Loucy (cell line): ENCODE measurements at regions not wholly inside any gene's neighbourhood (a gene's known extent, or its start where the extent isn't known, plus 50 kb on each side); places are given as distances from the start of the nearest gene placed in this dataset.
"Not testable (repeated sequence)": the region's sequence is repeated elsewhere in the genome, so short reads cannot be mapped to it uniquely, and the experiment has no call there.

Experiments
- H2AFZ ChIP-seq: fragments of 200-600 bp; sonication (generic); 2 replicates; pipeline ENCODE4 v1.6.0; 2016; ENCODE audit warnings: antibody characterized with exemption, mild to moderate bottlenecking, low read length, moderate library complexity
- H3F3A ChIP-seq: fragments of 200-600 bp; 2 replicates; pipeline ENCODE4 v1.6.0; 2016; ENCODE audit warnings: antibody characterized with exemption, low read depth, mild to moderate bottlenecking
- H3K27me3 ChIP-seq: fragments of 200-600 bp; sonication (generic); 2 replicates; pipeline ENCODE4 v1.6.1; 2014; ENCODE audit warnings: low read length, mild to moderate bottlenecking; ENCODE audit not compliant: insufficient read depth, poor library complexity, severe bottlenecking
- H3K36me3 ChIP-seq: fragments of 200-600 bp; sonication (generic); 2 replicates; pipeline ENCODE4 v1.6.1; 2016; ENCODE audit warnings: low read length; ENCODE audit not compliant: insufficient read depth
- H3K4me1 ChIP-seq: fragments of 200-600 bp; sonication (generic); 2 replicates; pipeline ENCODE4 v1.5.1; 2014; ENCODE audit warnings: low read length, mild to moderate bottlenecking; ENCODE audit not compliant: insufficient read depth, poor library complexity, severe bottlenecking
- H3K4me2 ChIP-seq: fragments of 200-600 bp; sonication (generic); 2 replicates; pipeline ENCODE4 v1.6.0; 2014; ENCODE audit warnings: antibody characterized with exemption, low read length, low read depth, mild to moderate bottlenecking; ENCODE audit not compliant: poor library complexity, severe bottlenecking
- H3K4me3 ChIP-seq: fragments of 200-600 bp; sonication (generic); 2 replicates; pipeline ENCODE4 v1.5.1; 2014; ENCODE audit warnings: low read length, mild to moderate bottlenecking, mixed read lengths; ENCODE audit not compliant: poor library complexity, severe bottlenecking
- H3K79me2 ChIP-seq: fragments of 200-600 bp; sonication (generic); 2 replicates; pipeline ENCODE4 v1.6.1; 2014; ENCODE audit warnings: low read length; ENCODE audit not compliant: insufficient read depth
- H3K9ac ChIP-seq: fragments of 200-600 bp; sonication (generic); 2 replicates; pipeline ENCODE4 v1.6.0; 2014; ENCODE audit warnings: mild to moderate bottlenecking, low read depth, low read length, moderate library complexity; ENCODE audit not compliant: poor library complexity, severe bottlenecking
- H3K9me2 ChIP-seq: fragments of 200-600 bp; sonication (generic); replicated peaks from 2 replicates; pipeline ENCODE4 v1.6.1; 2016; ENCODE audit warnings: low read depth, low read length, mixed read lengths
- H3K9me3 ChIP-seq: fragments of 200-600 bp; sonication (generic); 2 replicates; pipeline ENCODE4 v1.6.1; 2014; ENCODE audit warnings: mild to moderate bottlenecking, antibody characterized with exemption, low read length, low read depth; ENCODE audit not compliant: insufficient read depth
- H4K20me1 ChIP-seq: fragments of 200-600 bp; sonication (generic); 2 replicates; pipeline ENCODE4 v1.6.0; 2014; ENCODE audit warnings: antibody characterized with exemption, low read length, mild to moderate bottlenecking; ENCODE audit not compliant: insufficient read depth, poor library complexity, severe bottlenecking
- EZH2phosphoT487 ChIP-seq: fragments of 200-600 bp; IDR thresholded peaks from 2 replicates; pipeline ENCODE4 v1.6.1; 2018; ENCODE audit warnings: antibody characterized with exemption, mild to moderate bottlenecking, moderate library complexity, borderline replicate concordance
- TF ChIP-seq, protein P1 (sequence below): fragments of 200-600 bp; sonication (generic); conservative IDR thresholded peaks from 2 replicates; pipeline ENCODE4 v1.5.1; 2014; ENCODE audit warnings: mild to moderate bottlenecking, antibody characterized with exemption, low read length

DNA sequence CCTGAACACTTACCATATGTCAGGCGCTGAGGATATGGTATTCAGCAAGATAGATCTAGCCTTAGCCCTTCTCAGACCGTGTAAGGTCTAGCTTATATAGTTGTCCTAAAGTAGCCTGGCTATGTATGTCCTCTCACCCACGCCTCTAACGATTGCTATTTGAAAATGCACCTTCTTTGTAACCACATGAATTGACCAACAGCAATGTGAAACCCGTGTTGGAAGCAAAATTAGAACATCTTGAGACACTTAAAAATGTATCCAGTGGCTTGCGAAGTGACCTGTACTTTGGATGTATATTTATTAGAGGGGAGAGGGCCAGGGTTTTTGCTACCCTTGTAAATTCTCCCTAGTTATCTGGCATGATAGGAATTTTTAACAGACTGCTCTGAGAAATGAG is 860.0 kb upstream of the ZEB2 start:
- H3K4me1 ChIP-seq: no peaks in the 10 kb centered on the region
- no peak overlapping the region for H3K9ac ChIP-seq
- H3K79me2 ChIP-seq: no peaks in the 10 kb centered on the region
- no peaks in the 10 kb centered on the region for H3K9me3 ChIP-seq
- no peaks in the 10 kb centered on the region for H3F3A ChIP-seq
- no peak overlapping the region for H3K4me2 ChIP-seq
- TF ChIP-seq, protein P1, sequence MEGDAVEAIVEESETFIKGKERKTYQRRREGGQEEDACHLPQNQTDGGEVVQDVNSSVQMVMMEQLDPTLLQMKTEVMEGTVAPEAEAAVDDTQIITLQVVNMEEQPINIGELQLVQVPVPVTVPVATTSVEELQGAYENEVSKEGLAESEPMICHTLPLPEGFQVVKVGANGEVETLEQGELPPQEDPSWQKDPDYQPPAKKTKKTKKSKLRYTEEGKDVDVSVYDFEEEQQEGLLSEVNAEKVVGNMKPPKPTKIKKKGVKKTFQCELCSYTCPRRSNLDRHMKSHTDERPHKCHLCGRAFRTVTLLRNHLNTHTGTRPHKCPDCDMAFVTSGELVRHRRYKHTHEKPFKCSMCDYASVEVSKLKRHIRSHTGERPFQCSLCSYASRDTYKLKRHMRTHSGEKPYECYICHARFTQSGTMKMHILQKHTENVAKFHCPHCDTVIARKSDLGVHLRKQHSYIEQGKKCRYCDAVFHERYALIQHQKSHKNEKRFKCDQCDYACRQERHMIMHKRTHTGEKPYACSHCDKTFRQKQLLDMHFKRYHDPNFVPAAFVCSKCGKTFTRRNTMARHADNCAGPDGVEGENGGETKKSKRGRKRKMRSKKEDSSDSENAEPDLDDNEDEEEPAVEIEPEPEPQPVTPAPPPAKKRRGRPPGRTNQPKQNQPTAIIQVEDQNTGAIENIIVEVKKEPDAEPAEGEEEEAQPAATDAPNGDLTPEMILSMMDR: no peak
- TF ChIP-seq EZH2phosphoT487: no peak
- no peaks in the 10 kb centered on the region for H3K9me2 ChIP-seq
- H3K36me3 ChIP-seq: no peaks in the 10 kb centered on the region
- no peak overlapping the region for H3K4me3 ChIP-seq
- H4K20me1 ChIP-seq: no peaks in the 10 kb centered on the region
- H2AFZ ChIP-seq: no peak overlapping the region
- no peaks in the 10 kb centered on the region for H3K27me3 ChIP-seq

DNA sequence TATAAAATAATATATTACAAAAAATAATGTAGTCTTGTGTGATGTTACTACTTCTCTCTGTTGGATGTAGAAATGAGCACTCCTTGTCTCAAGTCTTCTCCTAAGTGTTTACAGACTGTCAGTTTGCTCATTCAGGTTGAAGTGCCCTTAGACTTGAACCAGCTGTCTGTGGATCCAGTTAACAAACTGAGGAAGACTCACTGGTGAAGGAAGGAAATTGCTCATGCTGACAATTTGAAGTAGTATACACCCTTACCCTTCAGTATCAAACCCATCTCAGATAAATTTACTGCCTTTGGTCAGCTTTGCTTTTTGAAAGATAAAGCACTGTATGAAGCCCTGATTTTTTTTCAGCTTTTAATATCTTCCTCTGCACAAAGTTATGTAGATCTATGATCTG is 854.2 kb upstream of the ZEB2 start:
- no peaks in the 10 kb centered on the region for H4K20me1 ChIP-seq
- H3K9me2 ChIP-seq: no peaks in the 10 kb centered on the region
- H3K4me2 ChIP-seq: no peak overlapping the region
- no peaks in the 10 kb centered on the region for H3K79me2 ChIP-seq
- H3F3A ChIP-seq: no peaks in the 10 kb centered on the region
- H3K27me3 ChIP-seq: no peaks in the 10 kb centered on the region
- no peaks in the 10 kb centered on the region for H3K4me1 ChIP-seq
- no peak overlapping the region for H2AFZ ChIP-seq
- no peak overlapping the region for H3K9ac ChIP-seq
- no peaks in the 10 kb centered on the region for H3K36me3 ChIP-seq
- TF ChIP-seq, protein P1: no peak
- no peak for TF ChIP-seq EZH2phosphoT487
- H3K4me3 ChIP-seq: no peak overlapping the region
- H3K9me3 ChIP-seq: no peaks in the 10 kb centered on the region

DNA sequence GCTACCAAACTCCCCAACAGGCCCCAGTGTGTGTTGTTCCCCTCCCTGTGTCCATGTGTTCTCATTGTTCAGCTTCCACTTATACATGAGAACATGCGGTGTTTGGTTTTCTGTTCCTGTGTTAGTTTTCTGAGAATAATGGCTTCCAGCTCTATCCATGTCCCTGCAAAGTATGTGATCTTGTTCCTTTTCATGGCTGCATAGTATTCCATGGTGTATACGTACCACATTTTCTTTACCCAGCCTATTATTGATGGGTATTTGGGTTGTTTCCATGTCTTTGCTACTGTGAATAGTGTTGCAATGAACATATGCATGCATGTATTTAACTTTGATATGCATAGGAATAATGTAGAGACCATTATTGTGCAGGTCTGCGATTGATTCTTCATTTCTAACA is 847.4 kb upstream of the ZEB2 start:
- H3K4me1 ChIP-seq, H3K9me2 ChIP-seq, H3K4me2 ChIP-seq, H3K79me2 ChIP-seq, H3K4me3 ChIP-seq, H2AFZ ChIP-seq, H4K20me1 ChIP-seq, H3K27me3 ChIP-seq, H3F3A ChIP-seq, H3K36me3 ChIP-seq, H3K9ac ChIP-seq, H3K9me3 ChIP-seq: not testable (repeated sequence)

DNA sequence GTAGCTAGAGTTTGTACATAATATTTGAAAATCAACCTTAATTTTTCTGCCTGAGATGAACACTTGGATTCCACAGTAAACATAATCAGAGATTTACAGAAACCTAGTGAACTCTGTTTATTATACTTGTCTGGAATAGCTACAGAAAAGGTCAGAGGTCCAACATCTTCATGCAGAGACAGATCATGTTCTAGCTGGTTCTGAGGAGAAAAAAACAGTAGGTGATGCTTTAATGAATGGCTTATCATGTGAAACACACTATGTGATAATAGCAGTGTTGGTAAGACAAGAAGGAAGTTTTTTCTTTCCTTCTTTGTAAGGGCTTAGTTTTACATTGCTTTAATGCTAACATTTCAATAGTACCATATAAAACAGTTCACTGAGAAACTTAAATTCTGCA is 846.4 kb upstream of the ZEB2 start:
- TF ChIP-seq, protein P1: no peak
- no peak for TF ChIP-seq EZH2phosphoT487
- no peaks in the 10 kb centered on the region for H3K79me2 ChIP-seq
- H3K4me3 ChIP-seq: no peak overlapping the region
- H3K4me2 ChIP-seq: no peak overlapping the region
- H3K4me1 ChIP-seq: no peaks in the 10 kb centered on the region
- H3K9ac ChIP-seq: no peak overlapping the region
- H3K9me2 ChIP-seq: no peaks in the 10 kb centered on the region
- H4K20me1 ChIP-seq: no peaks in the 10 kb centered on the region
- H2AFZ ChIP-seq: no peak overlapping the region
- no peaks in the 10 kb centered on the region for H3F3A ChIP-seq
- H3K36me3 ChIP-seq: no peaks in the 10 kb centered on the region
- H3K27me3 ChIP-seq: no peaks in the 10 kb centered on the region
- H3K9me3 ChIP-seq: no peaks in the 10 kb centered on the region
